BLaER1 treated with 17β-estradiol and CSF1 and Interleukin-3, amounts not matched to agents 10 nM and 100 nM (cell line): ENCODE measurements at regions not wholly inside any gene's neighbourhood (a gene's known extent, or its start where the extent isn't known, plus 50 kb on each side); places are given as distances from the start of the nearest gene placed in this dataset.

Source experiments
- H3K27ac ChIP-seq, 11 experiments: shearing (Covaris generic); formaldehyde crosslinking; 2 replicates each; pipeline ENCODE4 v1.8.1; 2022
- H3K27me3 ChIP-seq, 11 experiments: shearing (Covaris generic); formaldehyde crosslinking; 2 replicates each; pipeline ENCODE4 v1.8.1; 2022
- H3K36me3 ChIP-seq, 11 experiments: shearing (Covaris generic); formaldehyde crosslinking; 2 replicates each; pipeline ENCODE4 v1.8.1; 2022
- H3K4me1 ChIP-seq, 10 experiments: shearing (Covaris generic); formaldehyde crosslinking; 2 replicates each; pipeline ENCODE4 v1.8.1; 2022
- H3K4me2 ChIP-seq, 11 experiments: shearing (Covaris generic); formaldehyde crosslinking; 2 replicates each; pipeline ENCODE4 v1.8.1; 2022
- H3K4me3 ChIP-seq, 10 experiments: shearing (Covaris generic); formaldehyde crosslinking; 2 replicates each; pipeline ENCODE4 v1.8.1; 2022
- H3K9ac ChIP-seq, 11 experiments: shearing (Covaris generic); formaldehyde crosslinking; 2 replicates each; pipeline ENCODE4 v1.8.1; 2022
- H3K9me3 ChIP-seq, 11 experiments: shearing (Covaris generic); formaldehyde crosslinking; replicated peaks in 1 of 11; 2 replicates each; pipeline ENCODE4 v1.8.1; 2022
- H4K20me1 ChIP-seq, 11 experiments: shearing (Covaris generic); formaldehyde crosslinking; 2 replicates each; pipeline ENCODE4 v1.8.1; 2022
- Cebpa-rat ChIP-seq, 11 experiments: shearing (Covaris generic); IDR thresholded peaks; 2 replicates each; pipeline ENCODE4 v1.8.1; 2022

GRCh38 chr5:175284806-175285205, 159.2 kb downstream of the DRD1 start:
- Histone ChIP-seq H3K36me3 (no peaks in the 10 kb centered on the region), H4K20me1 (no peaks in the 10 kb centered on the region), H3K4me3 (no peak overlapping the region), H3K9me3 (no peaks in the 10 kb centered on the region), H3K4me2 (no peak overlapping the region), H3K9ac (no peak overlapping the region), H3K4me1 (peaks cover 0 to 7% (median 0%) of the 10 kb centered on the region in 10 experiments; a peak in 3 of 20 replicates), H3K27ac (no peak overlapping the region), H3K27me3 (no peaks in the 10 kb centered on the region)
- no peak for TF ChIP-seq Cebpa-rat (IDR thresholded peaks at IDR 0.05)

- no peaks in the 10 kb centered on the region for H3K27me3 ChIP-seq
- no peaks in the 10 kb centered on the region for H3K9me3 ChIP-seq
- no peak overlapping the region for H3K27ac ChIP-seq
- H4K20me1 ChIP-seq: no peaks in the 10 kb centered on the region
- H3K4me2 ChIP-seq: no peak overlapping the region
- peaks cover 0 to 7% (median 0%) of the 10 kb centered on the region in 10 experiments; a peak in 3 of 20 replicates for H3K4me1 ChIP-seq
- no peak overlapping the region for H3K9ac ChIP-seq
- no peak overlapping the region for H3K4me3 ChIP-seq
- H3K36me3 ChIP-seq: no peaks in the 10 kb centered on the region
- TF ChIP-seq Cebpa-rat (IDR thresholded peaks at IDR 0.05): no peak
Measured at GRCh38 chr5:175282611-175283225, 161.3 kb downstream of the DRD1 start.

GRCh38 chr5:175281714-175282113, 162.3 kb downstream of the DRD1 start:
- Histone ChIP-seq H3K4me3 (no peak overlapping the region), H3K36me3 (no peaks in the 10 kb centered on the region), H3K9ac (no peak overlapping the region), H3K27me3 (no peaks in the 10 kb centered on the region), H3K9me3 (no peaks in the 10 kb centered on the region), H4K20me1 (no peaks in the 10 kb centered on the region), H3K4me2 (no peak overlapping the region), H3K27ac (no peak overlapping the region), H3K4me1 (peaks cover 0 to 7% (median 0%) of the 10 kb centered on the region in 10 experiments; a peak in 3 of 20 replicates)
- TF ChIP-seq Cebpa-rat (IDR thresholded peaks at IDR 0.05): no peak

DNA sequence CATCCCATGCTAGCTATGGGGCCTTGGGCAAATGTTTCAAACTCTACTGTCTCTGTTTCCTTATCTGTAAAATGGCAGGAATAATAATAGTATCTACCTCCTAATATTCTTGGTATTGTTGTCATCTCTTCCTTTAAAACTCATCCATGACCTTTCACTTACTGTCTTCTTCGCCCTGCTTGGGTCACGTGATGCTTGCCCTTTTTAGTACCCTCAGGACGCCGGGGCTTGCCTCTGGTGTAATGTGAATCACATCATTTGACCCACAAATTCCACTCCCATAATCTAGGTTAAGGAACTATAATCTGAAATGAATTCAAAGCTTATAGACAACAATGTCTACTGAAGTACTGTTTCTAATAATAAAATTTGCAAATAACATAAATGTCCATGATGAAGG, 162.7 kb downstream of the DRD1 start:
- Histone ChIP-seq H3K9ac (no peak overlapping the region), H3K36me3 (no peaks in the 10 kb centered on the region), H3K27me3 (no peaks in the 10 kb centered on the region)

GRCh38 chr5:175279506-175279905, 164.5 kb downstream of the DRD1 start:
- H3K36me3 ChIP-seq: no peaks in the 10 kb centered on the region
- H3K27ac ChIP-seq: no peak overlapping the region
- no peaks in the 10 kb centered on the region for H3K9me3 ChIP-seq
- H3K27me3 ChIP-seq: no peaks in the 10 kb centered on the region
- no peak for TF ChIP-seq Cebpa-rat (IDR thresholded peaks at IDR 0.05)
- H3K4me1 ChIP-seq: peaks cover 0 to 7% (median 0%) of the 10 kb centered on the region in 10 experiments; a peak in 5 of 20 replicates
- no peak overlapping the region for H3K4me3 ChIP-seq
- no peak overlapping the region for H3K4me2 ChIP-seq
- H4K20me1 ChIP-seq: no peaks in the 10 kb centered on the region
- H3K9ac ChIP-seq: no peak overlapping the region

More for the DNA sequence above, 162.7 kb downstream of the DRD1 start:
- Histone ChIP-seq H3K4me3 (no peak overlapping the region), H3K9me3 (no peaks in the 10 kb centered on the region), H3K4me2 (peak overlapping the region in 1 of 11 experiments; percentile 25; a peak in 2 of 22 replicates), H3K27ac (no peak overlapping the region), H3K4me1 (peaks cover 0 to 7% (median 0%) of the 10 kb centered on the region in 10 experiments; a peak in 3 of 20 replicates), H4K20me1 (no peaks in the 10 kb centered on the region)
- TF ChIP-seq Cebpa-rat (IDR thresholded peaks at IDR 0.05): no peak

DNA sequence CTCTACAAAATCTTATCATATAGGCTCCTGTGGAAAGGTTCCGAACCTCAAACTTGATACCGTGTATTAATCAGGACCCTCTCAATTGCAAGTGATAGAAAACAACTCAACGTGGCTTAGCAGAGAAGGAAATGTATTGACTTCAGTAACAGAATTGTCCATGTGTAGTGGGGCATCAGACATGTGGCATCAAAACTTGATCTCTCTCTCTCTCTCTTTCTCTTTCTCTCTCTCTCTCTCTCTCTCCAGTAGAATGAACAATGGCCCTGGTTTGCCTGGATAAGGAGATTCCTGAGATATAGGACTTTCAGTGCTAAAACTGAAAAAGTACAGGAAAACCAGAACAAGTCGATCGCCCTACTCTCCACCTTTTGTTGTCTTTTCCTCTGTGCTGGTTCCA, 168.2 kb downstream of the DRD1 start:
- Histone ChIP-seq H3K4me2 (no peak overlapping the region), H3K9ac (no peak overlapping the region), H3K36me3 (no peaks in the 10 kb centered on the region), H4K20me1 (no peaks in the 10 kb centered on the region), H3K27ac (no peak overlapping the region), H3K4me3 (no peak overlapping the region), H3K27me3 (no peaks in the 10 kb centered on the region), H3K9me3 (no peaks in the 10 kb centered on the region), H3K4me1 (peaks cover 0 to 7% (median 0%) of the 10 kb centered on the region in 10 experiments; a peak in 5 of 20 replicates)
- no peak for TF ChIP-seq Cebpa-rat (IDR thresholded peaks at IDR 0.05)

GRCh38 chr5:175275097-175275496, 168.9 kb downstream of the DRD1 start:
- TF ChIP-seq Cebpa-rat (IDR thresholded peaks at IDR 0.05): no peak
- H3K27me3 ChIP-seq: no peaks in the 10 kb centered on the region
- no peak overlapping the region for H3K27ac ChIP-seq
- H3K9ac ChIP-seq: no peak overlapping the region
- H3K4me3 ChIP-seq: no peak overlapping the region
- H3K9me3 ChIP-seq: no peaks in the 10 kb centered on the region
- peaks cover 0 to 7% (median 0%) of the 10 kb centered on the region in 10 experiments; a peak in 2 of 20 replicates for H3K4me1 ChIP-seq
- H3K4me2 ChIP-seq: peak overlapping the region in 3 of 11 experiments; percentile 2 to 16 (median 6); a peak in 3 of 22 replicates
- H4K20me1 ChIP-seq: no peaks in the 10 kb centered on the region
- H3K36me3 ChIP-seq: no peaks in the 10 kb centered on the region

GRCh38 chr5:175274171-175274570, 169.8 kb downstream of the DRD1 start:
- no peak for TF ChIP-seq Cebpa-rat (IDR thresholded peaks at IDR 0.05)

GRCh38 chr5:175264406-175264805, 179.6 kb downstream of the DRD1 start:
- H3K27ac ChIP-seq: no peak overlapping the region
- no peaks in the 10 kb centered on the region for H3K27me3 ChIP-seq
- H3K4me2 ChIP-seq: no peak overlapping the region
- H3K36me3 ChIP-seq: no peaks in the 10 kb centered on the region
- H4K20me1 ChIP-seq: no peaks in the 10 kb centered on the region
- no peaks in the 10 kb centered on the region; a peak in 1 of 22 replicates for H3K9me3 ChIP-seq
- no peak overlapping the region for H3K9ac ChIP-seq
- TF ChIP-seq Cebpa-rat (IDR thresholded peaks at IDR 0.05): no peak
- no peak overlapping the region for H3K4me3 ChIP-seq
- no peaks in the 10 kb centered on the region for H3K4me1 ChIP-seq

More at GRCh38 chr5:175274171-175274570, 169.8 kb downstream of the DRD1 start:
- H3K9ac ChIP-seq: no peak overlapping the region
- H3K9me3 ChIP-seq: no peaks in the 10 kb centered on the region
- no peak overlapping the region for H3K27ac ChIP-seq
- H3K27me3 ChIP-seq: no peaks in the 10 kb centered on the region
- no peak overlapping the region for H3K4me3 ChIP-seq
- peaks cover 0 to 7% (median 0%) of the 10 kb centered on the region in 10 experiments; a peak in 2 of 20 replicates for H3K4me1 ChIP-seq
- H3K4me2 ChIP-seq: no peak overlapping the region
- no peaks in the 10 kb centered on the region for H4K20me1 ChIP-seq
- H3K36me3 ChIP-seq: no peaks in the 10 kb centered on the region

- no peaks in the 10 kb centered on the region for H4K20me1 ChIP-seq
- H3K27me3 ChIP-seq: no peaks in the 10 kb centered on the region
- H3K4me3 ChIP-seq: no peak overlapping the region
- TF ChIP-seq Cebpa-rat (IDR thresholded peaks at IDR 0.05): no peak
- H3K9me3 ChIP-seq: no peaks in the 10 kb centered on the region; a peak in 1 of 22 replicates
- no peak overlapping the region for H3K27ac ChIP-seq
- no peaks in the 10 kb centered on the region for H3K36me3 ChIP-seq
- no peak overlapping the region for H3K4me2 ChIP-seq
- H3K4me1 ChIP-seq: no peaks in the 10 kb centered on the region
- H3K9ac ChIP-seq: no peak overlapping the region
Measured at GRCh38 chr5:175263776-175264175, 180.2 kb downstream of the DRD1 start.
